Activated T-helper 1 cell treated with anti-CD3 and anti-CD28 coated beads, Interleukin-2, amount 50 U/mL, for 16 hours (primary cell): ENCODE measurements at regions not wholly inside any gene's neighbourhood (a gene's known extent, or its start where the extent isn't known, plus 50 kb on each side); places are given as distances from the start of the nearest gene placed in this dataset.

Source experiments
- DNase-seq, 2 donors: peaks; one replicate each; pipeline ENCODE4 v3.0.0-alpha.2; 2020; ENCODE audit warnings: low read depth in 1 of 2, low spot score in 1 of 2

GRCh38 chr11:69904161-69904973, 85.2 kb upstream of the FGF3 start:
- DNase-seq: no peak

- no peak for DNase-seq
Measured at GRCh38 chr11:69904974-69905535, 85.8 kb upstream of the FGF3 start.

- DNase-seq: no peak
Measured at GRCh38 chr11:69905611-69906452, 86.6 kb upstream of the FGF3 start.

GRCh38 chr11:69906453-69906907, 87.3 kb upstream of the FGF3 start:
- DNase-seq: no peak

GRCh38 chr11:69907611-69908010, 88.4 kb upstream of the FGF3 start:
- no peak for DNase-seq

- no peak for DNase-seq
Measured at GRCh38 chr11:69908511-69909220, 89.5 kb upstream of the FGF3 start.

- DNase-seq: no peak
Measured at GRCh38 chr11:69909561-69910518, 90.6 kb upstream of the FGF3 start.

- no peak for DNase-seq
Measured at GRCh38 chr11:69910519-69911309, 91.5 kb upstream of the FGF3 start.

GRCh38 chr11:69911310-69912160, 92.3 kb upstream of the FGF3 start:
- DNase-seq: no peak

GRCh38 chr11:69912161-69912910, 93.1 kb upstream of the FGF3 start:
- no peak for DNase-seq

- no peak for DNase-seq
Measured at GRCh38 chr11:69912911-69913451, 93.8 kb upstream of the FGF3 start.

- no peak for DNase-seq
Measured at GRCh38 chr11:69913591-69914285, 94.5 kb upstream of the FGF3 start.

- DNase-seq: no peak
Measured at GRCh38 chr11:69914286-69915150, 95.3 kb upstream of the FGF3 start.

- no peak for DNase-seq
Measured at GRCh38 chr11:69915151-69915500, 95.9 kb upstream of the FGF3 start.

GRCh38 chr11:69915501-69916250, 96.5 kb upstream of the FGF3 start:
- no peak for DNase-seq
